Transverse colon (tissue), 3 donors: ENCODE measurements at regions not wholly inside any gene's neighbourhood (a gene's known extent, or its start where the extent isn't known, plus 50 kb on each side); places are given as distances from the start of the nearest gene placed in this dataset.

Experiments
- POLR2A ChIP-seq: fragments of 450-650 bp; IDR thresholded peaks from one replicate; pipeline ENCODE4 v1.6.1; 2016; ENCODE audit warnings: antibody characterized with exemption, mild to moderate bottlenecking, moderate library complexity
- TF ChIP-seq, protein P1 (sequence below), 5 experiments: fragments of 200-600 bp in 3 of 5; fragments of 450-650 bp in 2 of 5; sonication (generic) in 3 of 5; IDR thresholded peaks; 1 replicate in 2 of 5; 2 replicates in 3 of 5; pipeline ENCODE4 v1.5.1; 2016 to 2017; ENCODE audit warnings: antibody characterized with exemption in 5 of 5, inconsistent platforms in 3 of 5, mild to moderate bottlenecking in 2 of 5, moderate library complexity in 1 of 5

DNA sequence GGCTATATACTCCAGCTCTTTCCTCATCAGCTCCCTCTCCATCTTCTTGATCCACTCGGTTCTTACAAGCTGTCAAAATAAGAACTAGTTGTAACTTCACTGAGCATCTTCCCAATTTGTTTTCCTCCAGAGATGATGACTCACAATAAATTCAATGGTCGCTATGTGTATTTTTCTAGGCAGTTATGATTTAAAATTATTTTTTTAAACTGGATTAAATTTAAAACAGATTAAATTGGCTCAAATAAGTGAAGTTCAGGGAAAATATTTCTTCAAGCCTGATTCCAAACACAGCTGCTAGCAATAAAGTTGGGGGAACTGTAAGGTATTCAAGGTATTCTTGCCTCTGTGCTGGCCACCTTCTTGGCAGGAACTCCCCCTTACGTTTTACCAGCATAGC, 717.7 kb upstream of the USP15 start:
- TF ChIP-seq, protein P1, sequence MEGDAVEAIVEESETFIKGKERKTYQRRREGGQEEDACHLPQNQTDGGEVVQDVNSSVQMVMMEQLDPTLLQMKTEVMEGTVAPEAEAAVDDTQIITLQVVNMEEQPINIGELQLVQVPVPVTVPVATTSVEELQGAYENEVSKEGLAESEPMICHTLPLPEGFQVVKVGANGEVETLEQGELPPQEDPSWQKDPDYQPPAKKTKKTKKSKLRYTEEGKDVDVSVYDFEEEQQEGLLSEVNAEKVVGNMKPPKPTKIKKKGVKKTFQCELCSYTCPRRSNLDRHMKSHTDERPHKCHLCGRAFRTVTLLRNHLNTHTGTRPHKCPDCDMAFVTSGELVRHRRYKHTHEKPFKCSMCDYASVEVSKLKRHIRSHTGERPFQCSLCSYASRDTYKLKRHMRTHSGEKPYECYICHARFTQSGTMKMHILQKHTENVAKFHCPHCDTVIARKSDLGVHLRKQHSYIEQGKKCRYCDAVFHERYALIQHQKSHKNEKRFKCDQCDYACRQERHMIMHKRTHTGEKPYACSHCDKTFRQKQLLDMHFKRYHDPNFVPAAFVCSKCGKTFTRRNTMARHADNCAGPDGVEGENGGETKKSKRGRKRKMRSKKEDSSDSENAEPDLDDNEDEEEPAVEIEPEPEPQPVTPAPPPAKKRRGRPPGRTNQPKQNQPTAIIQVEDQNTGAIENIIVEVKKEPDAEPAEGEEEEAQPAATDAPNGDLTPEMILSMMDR (IDR thresholded peaks at IDR 0.05) = no peak
- TF ChIP-seq POLR2A = no peak
